Activated CD8-positive, alpha-beta memory T cell treated with anti-CD3 and anti-CD28 coated beads for 24 hours (primary cell): ENCODE measurements at regions not wholly inside any gene's neighbourhood (a gene's known extent, or its start where the extent isn't known, plus 50 kb on each side); places are given as distances from the start of the nearest gene placed in this dataset.
"Not testable (repeated sequence)": the region's sequence is repeated elsewhere in the genome, so short reads cannot be mapped to it uniquely, and the experiment has no call there.

Experiments
- DNase-seq: peaks from one replicate; pipeline ENCODE4 v3.0.0-alpha.2; 2020

- DNase-seq: no peak
Measured at GRCh38 chr12:46711756-46712155, 114.0 kb downstream of the SLC38A4 start.

DNA sequence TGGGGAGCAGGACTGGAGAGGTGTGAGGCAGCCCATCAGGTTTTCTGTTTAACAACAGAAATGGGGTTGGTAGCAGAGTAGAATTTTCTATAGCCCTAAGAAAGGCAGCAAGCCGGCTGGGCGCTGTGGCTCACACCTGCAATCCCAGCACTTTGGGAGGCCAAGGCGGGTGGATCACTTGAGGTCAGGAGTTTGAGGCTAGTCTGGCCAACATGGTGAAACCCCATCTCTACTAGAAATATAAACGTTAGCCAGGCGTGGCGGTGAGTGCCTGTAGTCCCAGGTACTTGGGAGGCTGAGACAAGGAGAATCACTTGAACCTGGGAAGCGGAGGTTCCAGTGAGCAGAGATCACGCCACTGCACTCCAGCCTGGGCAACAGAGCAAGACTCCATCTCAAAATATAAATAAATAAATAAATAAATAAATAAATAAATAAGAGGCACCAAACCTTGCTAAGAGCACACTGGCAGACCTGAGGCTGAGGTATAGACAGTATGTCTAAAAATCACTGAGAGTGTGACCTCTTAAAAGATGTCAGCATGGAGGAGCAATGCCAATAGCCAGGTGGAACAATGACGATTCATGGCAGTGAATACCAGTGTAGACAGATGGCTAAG is 115.6 kb downstream of the SLC38A4 start:
- DNase-seq: no peak

DNA sequence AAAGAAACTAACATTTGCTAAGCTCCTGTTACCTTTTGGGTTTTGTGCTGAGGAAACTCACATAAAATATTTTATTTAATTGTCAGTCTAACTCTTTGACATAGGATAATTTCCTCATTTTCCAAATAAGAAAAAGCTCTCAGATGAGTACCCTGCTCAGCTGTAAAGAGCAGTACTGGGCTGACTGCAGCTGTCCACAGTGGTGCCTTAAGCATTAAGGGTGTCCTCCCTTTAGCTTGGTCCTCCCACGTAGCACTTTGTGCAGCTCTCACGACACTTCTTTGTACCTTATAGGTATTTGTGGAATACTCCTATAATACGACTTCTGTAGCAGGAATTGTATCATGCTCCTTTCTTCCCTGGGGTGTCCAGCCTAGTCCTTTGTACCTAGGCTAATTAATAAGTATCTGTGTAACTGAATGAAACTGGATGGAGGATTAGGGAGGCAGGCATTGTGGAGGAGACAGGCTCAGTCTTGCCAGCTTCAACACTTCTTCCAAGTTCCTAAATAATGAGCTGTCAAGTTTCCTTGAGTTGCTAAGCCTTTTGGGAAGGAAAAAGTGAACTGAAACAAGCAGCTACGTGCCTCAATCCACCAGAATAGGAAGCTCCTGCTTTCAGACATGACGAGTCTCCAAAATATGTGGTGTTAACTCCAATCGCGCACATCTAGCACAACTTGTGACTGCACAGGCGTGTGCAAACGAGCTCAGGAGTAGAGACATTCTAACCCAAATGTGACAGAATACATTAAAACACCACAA is 123.0 kb downstream of the SLC38A4 start:
- no peak for DNase-seq

GRCh38 chr12:46701356-46701755 is 124.4 kb downstream of the SLC38A4 start:
- no peak for DNase-seq

- no peak for DNase-seq
Measured at GRCh38 chr12:46699986-46700385, 125.8 kb downstream of the SLC38A4 start.

GRCh38 chr12:46698003-46698402 is 127.8 kb downstream of the SLC38A4 start:
- DNase-seq: no peak

GRCh38 chr12:46693518-46693917 is 132.3 kb downstream of the SLC38A4 start:
- DNase-seq: no peak

DNA sequence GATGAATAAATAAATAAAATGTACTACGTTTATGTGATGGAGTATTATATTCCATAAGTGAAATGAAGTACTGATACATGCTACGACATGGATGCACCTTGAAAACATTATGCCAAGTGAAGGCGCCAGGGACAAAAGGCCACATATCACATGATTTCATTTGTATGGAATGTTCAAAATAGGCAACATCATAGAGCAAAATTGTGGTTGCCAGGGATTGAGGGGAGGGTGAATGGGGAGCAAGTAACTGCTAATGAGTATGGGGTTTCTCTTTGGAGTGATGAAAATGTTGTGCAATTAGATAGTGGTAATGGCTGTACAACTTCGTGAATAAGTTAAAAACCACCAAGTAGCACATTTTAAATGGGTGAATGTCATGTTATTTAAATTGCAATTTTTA is 132.8 kb downstream of the SLC38A4 start:
- no peak for DNase-seq

- no peak for DNase-seq
Measured at GRCh38 chr12:46692606-46693005, 133.2 kb downstream of the SLC38A4 start.

GRCh38 chr12:46686267-46686942 is 139.4 kb downstream of the SLC38A4 start:
- no peak for DNase-seq

DNA sequence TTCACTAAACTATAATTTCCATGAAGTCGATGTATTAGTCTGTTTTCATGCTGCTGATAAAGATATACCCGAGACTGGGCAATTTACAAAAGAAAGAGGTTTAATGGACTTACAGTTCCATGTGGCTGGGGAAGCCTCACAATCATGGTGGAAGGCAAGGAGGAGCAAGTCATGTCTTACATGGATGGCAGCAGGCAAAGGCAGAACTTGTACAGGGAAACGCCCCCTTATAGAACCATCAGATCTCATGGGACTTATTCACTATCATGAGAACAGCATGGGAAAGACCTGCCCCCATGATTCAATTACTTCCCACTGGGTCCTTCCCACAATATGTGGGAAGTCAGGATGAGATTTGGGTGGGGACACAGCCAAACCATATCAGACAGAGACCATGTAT is 141.6 kb downstream of the SLC38A4 start:
- DNase-seq: not testable (repeated sequence)

DNA sequence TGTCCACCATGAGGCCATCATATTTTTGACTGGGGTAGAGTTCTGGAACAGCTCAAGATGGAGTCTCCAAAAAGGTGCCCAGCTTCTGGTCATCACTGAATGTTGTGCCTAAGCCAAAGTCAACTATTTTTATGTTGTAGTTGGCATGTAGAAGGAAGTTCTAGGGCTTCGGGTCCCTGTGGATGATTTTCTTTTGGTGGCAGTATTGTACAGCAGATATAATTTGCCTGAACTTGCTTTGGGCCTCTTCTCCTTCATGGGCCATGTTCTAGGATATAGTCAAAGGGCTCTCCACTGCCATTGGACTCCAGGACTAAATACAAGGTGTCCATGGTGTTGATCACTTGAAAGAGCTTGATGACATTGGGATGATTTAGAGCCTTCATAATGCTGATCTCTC is 143.6 kb downstream of the SLC38A4 start:
- no peak for DNase-seq

- no peak for DNase-seq
Measured at GRCh38 chr12:46680506-46680905, 145.3 kb downstream of the SLC38A4 start.

DNA sequence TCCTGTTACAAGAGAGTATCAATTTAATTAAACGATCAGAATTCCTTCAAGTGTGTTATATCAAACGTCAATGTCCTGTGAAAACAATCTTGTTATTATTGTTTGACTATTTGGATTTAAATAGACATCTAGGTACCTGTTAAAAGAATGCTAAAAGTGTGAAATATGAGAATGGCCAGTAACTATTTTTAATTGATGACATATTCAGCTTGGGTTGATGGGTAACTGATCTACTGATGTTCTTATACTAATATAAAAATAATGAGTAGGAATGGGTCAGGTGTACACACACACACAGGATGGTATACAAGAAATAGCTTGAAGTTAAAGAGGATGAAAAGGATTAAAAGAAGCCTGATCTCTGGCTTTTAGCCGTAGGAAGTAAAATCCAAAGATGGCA is 146.0 kb downstream of the SLC38A4 start:
- DNase-seq: no peak

DNA sequence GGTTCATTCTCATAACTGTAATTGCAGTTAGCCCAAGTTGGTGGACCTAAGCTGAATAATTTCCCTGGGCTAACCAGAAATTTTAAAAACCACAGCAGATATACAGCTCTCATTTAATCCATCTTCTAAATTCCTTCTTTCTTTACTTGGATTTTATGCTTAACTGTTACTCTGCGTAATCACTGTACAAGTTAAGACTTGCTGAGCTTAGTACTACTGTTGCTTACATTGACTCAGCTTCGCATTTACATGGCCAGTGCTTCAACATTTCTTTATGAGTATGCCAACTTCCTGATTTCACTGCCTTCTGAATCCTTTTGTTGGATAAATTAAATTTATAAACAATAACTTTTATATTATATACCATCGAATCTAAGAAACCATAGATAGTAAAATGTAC is 147.4 kb downstream of the SLC38A4 start:
- DNase-seq: no peak

DNA sequence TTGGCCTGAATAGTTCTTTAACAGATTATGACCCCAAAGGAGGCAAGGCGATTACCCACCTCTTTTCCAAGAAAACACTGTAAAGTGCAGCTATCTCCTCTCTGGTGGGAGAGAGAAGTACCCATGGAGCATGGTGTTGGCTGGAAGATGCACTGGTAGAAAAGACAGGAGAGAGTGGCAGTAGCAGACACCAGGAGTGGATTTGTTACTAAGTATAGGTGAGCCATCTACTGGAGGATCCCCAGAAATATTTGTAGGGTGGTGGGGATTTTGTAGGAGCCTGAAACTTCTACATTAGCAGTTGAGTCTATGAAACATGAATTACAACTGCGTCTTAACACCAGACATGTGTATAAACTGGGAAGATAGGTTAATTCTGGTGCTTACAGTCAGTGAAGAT is 148.0 kb downstream of the SLC38A4 start:
- DNase-seq: no peak

GRCh38 chr12:46676797-46677520 is 148.8 kb downstream of the SLC38A4 start:
- no peak for DNase-seq

DNA sequence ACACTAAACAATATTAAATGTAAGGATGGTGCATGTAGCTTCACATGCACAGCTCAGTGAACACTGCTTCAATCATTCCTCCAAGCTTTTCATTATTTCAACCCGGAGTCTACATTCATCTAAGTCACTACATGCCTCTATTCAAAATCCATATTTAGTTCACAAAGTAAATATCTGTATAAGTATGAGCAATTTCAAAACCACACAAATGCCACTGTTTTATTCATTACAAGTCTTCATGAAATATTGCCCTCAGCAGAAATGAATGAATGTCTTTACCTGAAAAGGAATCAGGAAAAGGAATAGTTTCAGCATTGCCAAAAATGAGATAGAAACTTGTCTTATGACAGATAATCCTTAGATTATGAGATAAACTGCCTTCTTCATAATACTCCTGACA is 149.4 kb downstream of the SLC38A4 start:
- DNase-seq: no peak

GRCh38 chr12:46675736-46676135 is 150.1 kb downstream of the SLC38A4 start:
- no peak for DNase-seq

DNA sequence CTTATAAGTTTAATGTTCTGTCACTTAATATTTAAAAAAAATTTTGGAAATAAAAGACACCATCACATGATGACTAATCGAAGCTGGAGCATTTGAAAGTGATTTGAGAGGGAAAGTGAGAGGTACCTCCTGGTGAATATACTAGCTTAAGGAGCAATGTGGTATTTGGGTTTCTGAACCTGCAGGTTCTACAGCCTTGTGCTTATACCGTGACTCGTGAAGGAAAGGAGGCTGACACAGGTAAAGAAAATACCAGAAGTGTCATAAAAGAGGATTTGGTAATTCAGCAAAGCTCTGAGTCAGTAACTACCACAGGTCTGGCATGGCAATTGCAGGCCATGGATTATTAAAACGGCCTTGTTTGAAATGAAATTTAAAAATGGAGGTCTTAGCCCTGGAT is 151.0 kb downstream of the SLC38A4 start:
- no peak for DNase-seq

- no peak for DNase-seq
Measured at GRCh38 chr12:46674129-46674528, 151.7 kb downstream of the SLC38A4 start.

DNA sequence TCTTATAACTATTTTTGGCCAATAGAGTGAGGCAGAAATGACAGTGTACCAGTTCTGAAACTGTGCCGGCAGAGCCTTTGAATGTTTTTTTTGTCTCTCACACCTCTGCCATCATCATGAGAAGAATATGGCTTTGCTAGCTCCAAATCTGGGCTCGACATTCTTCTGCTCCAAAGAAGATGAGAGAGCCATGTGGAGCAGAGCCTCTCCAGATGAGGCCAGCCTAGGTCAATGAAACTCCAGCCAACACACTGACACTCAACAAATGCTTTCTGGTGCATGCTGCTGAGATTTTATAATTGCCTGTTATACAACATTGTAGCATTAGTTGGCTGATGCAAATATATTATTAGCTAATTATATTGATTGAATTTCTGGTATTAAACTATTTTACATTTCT is 154.7 kb downstream of the SLC38A4 start:
- no peak for DNase-seq

DNA sequence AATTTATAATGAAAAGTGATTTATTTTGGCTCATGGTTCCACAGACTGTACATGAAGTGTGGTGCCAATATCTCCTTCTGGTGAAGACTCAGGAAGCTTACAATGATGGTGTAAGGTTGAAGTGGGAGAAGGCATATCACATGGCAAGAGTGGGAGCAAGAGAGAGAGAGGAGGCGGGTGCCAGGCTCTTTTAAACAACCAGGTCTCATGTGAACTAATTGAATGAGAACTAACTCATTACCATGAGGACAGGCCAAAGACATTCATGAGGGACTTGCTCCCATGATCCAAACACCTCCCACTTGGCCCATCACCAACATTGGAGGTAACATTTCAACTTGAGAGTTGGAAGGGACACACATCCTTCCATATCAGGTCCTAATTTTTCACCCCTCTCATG is 155.2 kb downstream of the SLC38A4 start:
- DNase-seq: no peak

DNA sequence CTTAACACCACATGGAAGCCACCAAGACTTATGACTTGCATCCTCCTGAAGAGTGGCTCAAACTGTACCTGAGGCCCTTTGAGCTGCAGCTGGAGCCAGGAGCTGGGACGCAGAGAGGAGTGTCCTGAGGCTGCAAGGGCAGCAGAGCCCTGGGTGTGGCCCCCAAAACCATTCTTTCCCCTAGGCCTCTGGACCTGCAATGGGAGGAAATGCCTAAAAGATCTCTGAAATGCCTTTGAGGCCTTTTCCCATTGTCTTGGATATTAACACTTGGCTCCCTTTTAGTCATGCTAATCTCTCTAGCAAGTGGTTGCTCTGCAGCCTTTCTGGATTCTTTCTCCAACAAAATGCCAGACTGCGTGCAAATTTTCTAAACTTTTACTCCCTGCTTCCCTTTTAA is 156.1 kb downstream of the SLC38A4 start:
- no peak for DNase-seq
